ENCODE measurements at regions not wholly inside any gene's neighbourhood (a gene's known extent, or its start where the extent isn't known, plus 50 kb on each side); places are given as distances from the start of the nearest gene placed in this dataset.

- TF ChIP-seq, protein P1, sequence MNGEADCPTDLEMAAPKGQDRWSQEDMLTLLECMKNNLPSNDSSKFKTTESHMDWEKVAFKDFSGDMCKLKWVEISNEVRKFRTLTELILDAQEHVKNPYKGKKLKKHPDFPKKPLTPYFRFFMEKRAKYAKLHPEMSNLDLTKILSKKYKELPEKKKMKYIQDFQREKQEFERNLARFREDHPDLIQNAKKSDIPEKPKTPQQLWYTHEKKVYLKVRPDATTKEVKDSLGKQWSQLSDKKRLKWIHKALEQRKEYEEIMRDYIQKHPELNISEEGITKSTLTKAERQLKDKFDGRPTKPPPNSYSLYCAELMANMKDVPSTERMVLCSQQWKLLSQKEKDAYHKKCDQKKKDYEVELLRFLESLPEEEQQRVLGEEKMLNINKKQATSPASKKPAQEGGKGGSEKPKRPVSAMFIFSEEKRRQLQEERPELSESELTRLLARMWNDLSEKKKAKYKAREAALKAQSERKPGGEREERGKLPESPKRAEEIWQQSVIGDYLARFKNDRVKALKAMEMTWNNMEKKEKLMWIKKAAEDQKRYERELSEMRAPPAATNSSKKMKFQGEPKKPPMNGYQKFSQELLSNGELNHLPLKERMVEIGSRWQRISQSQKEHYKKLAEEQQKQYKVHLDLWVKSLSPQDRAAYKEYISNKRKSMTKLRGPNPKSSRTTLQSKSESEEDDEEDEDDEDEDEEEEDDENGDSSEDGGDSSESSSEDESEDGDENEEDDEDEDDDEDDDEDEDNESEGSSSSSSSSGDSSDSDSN (IDR thresholded peaks at IDR 0.05; ENCODE audit: borderline replicate concordance in 1 of 2, low read depth in 2 of 2, low read length in 2 of 2), result no peak
- no peak for TF ChIP-seq ZNF830 (CRISPR knock-in tag; IDR thresholded peaks at IDR 0.05)
- no peak for TF ChIP-seq PHB (CRISPR knock-in tag; IDR thresholded peaks at IDR 0.05)
Observed at GRCh38 chr9:79862921-79863890, 291.4 kb downstream of the TLE4 start (continued).

DNA sequence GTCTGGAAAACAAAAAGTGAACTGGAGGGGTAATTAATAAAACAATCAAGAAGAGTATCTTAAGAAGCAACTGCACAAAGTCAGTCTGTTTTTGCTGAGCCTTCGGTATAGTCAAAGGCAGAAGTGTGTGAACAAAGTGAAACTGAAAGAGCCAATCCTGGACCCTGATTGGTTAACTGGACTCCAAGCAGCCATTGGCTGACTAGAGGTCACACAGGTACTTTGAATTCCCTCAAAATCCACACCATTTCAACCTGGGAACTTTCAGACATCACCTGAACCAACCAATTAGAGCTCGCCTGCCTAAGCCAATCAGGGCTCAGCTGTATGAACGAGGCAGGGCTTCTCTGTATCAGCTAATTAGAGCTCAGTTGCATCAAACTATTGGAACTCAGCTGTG lies 286.7 kb downstream of the TLE4 start:
- H3K4me1 ChIP-seq (replicated peaks in 1 of 2; ENCODE audit: control insufficient read depth in 2 of 2, insufficient read depth in 2 of 2, low read length in 2 of 2), result no peaks in the 10 kb centered on the region
- H2AFZ ChIP-seq (ENCODE audit: low read depth, low read length), result no peak overlapping the region
- no peaks in the 10 kb centered on the region for H3K9me3 ChIP-seq (replicated peaks; ENCODE audit: control insufficient read depth, insufficient read depth, low read depth, low read length)
- H3K4me2 ChIP-seq (ENCODE audit: insufficient read depth, low read length), result no peak overlapping the region
- H3K27ac ChIP-seq (ENCODE audit: extremely low read depth, low read depth, low read length), result no peak overlapping the region
- no peaks in the 10 kb centered on the region for H4K20me1 ChIP-seq (replicated peaks; ENCODE audit: control insufficient read depth, insufficient read depth, low read length)
- no peaks in the 10 kb centered on the region for H3K9me1 ChIP-seq (ENCODE audit: control insufficient read depth, insufficient read depth, low read length)
- ATAC-seq, result no peak
- no peaks in the 10 kb centered on the region for H3K36me3 ChIP-seq (ENCODE audit: control insufficient read depth, insufficient read depth, low read length)
- no peaks in the 10 kb centered on the region for H3K27me3 ChIP-seq (ENCODE audit: control insufficient read depth in 2 of 2, insufficient read depth in 2 of 2, low read length in 2 of 2)
- ChIA-PET POLR2A (no interaction called here), CTCF (ENCODE audit: low intra/inter-chr PET ratio) (no interaction called here)
- in situ Hi-C loops (cut with MboI) (no loop called here), intact Hi-C loops (cut with micrococcal nuclease) (no loop called here)
- peak in 2 of 4 experiments; percentile 1 for DNase-seq (ENCODE audit: extremely low read depth in 1 of 4, low spot score in 3 of 4)
- no peaks in the 10 kb centered on the region for H3K79me2 ChIP-seq (ENCODE audit: control insufficient read depth, insufficient read depth, low read length)
- no peak overlapping the region for H3K9ac ChIP-seq (ENCODE audit: insufficient read depth in 1 of 2, low read depth in 2 of 2, low read length in 2 of 2)
- H3K4me3 ChIP-seq, result no peak overlapping the region
- no peak for FAIRE-seq
- BruUV-seq (replicated peaks), result no TSS peak
- 0% methylated on average over 2 of the region's 3 CpGs for WGBS (ENCODE audit: insufficient coverage, low coverage, missing lambda C conversion rate)
- TF ChIP-seq STAT5B (CRISPR knock-in tag; IDR thresholded peaks at IDR 0.05), result no peak
- no peak for TF ChIP-seq KLF10 (CRISPR knock-in tag; IDR thresholded peaks at IDR 0.05)
- no peak for TF ChIP-seq ESRRA (IDR thresholded peaks at IDR 0.05; ENCODE audit: borderline replicate concordance, low read depth)
- no peak for TF ChIP-seq HNRNPK (IDR thresholded peaks at IDR 0.05; ENCODE audit: low read depth, low read length, poor library complexity, severe bottlenecking)
- TF ChIP-seq, protein P2, sequence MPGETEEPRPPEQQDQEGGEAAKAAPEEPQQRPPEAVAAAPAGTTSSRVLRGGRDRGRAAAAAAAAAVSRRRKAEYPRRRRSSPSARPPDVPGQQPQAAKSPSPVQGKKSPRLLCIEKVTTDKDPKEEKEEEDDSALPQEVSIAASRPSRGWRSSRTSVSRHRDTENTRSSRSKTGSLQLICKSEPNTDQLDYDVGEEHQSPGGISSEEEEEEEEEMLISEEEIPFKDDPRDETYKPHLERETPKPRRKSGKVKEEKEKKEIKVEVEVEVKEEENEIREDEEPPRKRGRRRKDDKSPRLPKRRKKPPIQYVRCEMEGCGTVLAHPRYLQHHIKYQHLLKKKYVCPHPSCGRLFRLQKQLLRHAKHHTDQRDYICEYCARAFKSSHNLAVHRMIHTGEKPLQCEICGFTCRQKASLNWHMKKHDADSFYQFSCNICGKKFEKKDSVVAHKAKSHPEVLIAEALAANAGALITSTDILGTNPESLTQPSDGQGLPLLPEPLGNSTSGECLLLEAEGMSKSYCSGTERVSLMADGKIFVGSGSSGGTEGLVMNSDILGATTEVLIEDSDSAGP (CRISPR knock-in tag; IDR thresholded peaks at IDR 0.05), result no peak
- TF ChIP-seq, protein P3, sequence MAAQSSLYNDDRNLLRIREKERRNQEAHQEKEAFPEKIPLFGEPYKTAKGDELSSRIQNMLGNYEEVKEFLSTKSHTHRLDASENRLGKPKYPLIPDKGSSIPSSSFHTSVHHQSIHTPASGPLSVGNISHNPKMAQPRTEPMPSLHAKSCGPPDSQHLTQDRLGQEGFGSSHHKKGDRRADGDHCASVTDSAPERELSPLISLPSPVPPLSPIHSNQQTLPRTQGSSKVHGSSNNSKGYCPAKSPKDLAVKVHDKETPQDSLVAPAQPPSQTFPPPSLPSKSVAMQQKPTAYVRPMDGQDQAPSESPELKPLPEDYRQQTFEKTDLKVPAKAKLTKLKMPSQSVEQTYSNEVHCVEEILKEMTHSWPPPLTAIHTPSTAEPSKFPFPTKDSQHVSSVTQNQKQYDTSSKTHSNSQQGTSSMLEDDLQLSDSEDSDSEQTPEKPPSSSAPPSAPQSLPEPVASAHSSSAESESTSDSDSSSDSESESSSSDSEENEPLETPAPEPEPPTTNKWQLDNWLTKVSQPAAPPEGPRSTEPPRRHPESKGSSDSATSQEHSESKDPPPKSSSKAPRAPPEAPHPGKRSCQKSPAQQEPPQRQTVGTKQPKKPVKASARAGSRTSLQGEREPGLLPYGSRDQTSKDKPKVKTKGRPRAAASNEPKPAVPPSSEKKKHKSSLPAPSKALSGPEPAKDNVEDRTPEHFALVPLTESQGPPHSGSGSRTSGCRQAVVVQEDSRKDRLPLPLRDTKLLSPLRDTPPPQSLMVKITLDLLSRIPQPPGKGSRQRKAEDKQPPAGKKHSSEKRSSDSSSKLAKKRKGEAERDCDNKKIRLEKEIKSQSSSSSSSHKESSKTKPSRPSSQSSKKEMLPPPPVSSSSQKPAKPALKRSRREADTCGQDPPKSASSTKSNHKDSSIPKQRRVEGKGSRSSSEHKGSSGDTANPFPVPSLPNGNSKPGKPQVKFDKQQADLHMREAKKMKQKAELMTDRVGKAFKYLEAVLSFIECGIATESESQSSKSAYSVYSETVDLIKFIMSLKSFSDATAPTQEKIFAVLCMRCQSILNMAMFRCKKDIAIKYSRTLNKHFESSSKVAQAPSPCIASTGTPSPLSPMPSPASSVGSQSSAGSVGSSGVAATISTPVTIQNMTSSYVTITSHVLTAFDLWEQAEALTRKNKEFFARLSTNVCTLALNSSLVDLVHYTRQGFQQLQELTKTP (IDR thresholded peaks at IDR 0.05; ENCODE audit: low read depth in 1 of 2, partially characterized antibody in 2 of 2), result no peak
- TF ChIP-seq FIP1L1 (IDR thresholded peaks at IDR 0.05; ENCODE audit: low read depth, low read length, poor library complexity, severe bottlenecking), result no peak
